ENCODE measurements at regions not wholly inside any gene's neighbourhood (a gene's known extent, or its start where the extent isn't known, plus 50 kb on each side); places are given as distances from the start of the nearest gene placed in this dataset.
A peak's percentile ranks its signal among the peaks of the same experiment; 100 is the strongest.
"Not testable (repeated sequence)": the region's sequence is repeated elsewhere in the genome, so short reads cannot be mapped to it uniquely, and the experiment has no call there.

DNA sequence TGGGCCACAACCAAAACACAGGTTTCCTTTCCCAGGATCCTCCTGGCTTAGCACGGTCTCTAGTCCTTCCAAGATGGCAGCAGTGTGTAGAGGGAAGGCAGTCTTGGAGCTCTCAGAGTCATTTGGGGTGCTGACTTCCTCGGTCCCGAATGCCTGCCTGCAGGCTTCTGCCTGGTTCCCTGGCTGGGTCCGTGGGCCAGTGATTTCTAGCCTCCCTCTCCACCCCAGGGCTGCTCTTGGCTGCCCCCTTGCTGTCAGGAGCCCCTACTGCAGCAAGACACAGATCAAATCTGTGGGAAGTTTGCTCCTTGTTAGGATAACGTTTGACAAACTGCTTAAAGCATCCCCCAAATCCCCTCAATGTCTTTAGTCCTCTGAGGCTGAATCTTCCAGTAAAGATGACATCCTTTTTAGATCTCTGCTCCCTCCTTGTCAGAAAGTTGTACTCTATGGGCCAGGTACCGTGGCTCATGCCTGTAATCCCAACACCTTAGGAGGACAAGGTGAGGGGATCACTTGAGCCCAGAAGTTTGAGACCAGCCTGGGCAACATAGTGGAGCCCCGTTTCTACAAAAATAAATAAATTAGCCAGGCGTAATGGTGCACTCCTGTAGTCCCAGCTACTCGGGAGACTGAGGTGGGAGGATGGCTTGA is 272.5 kb downstream of the RRAGC start:
- Mint-ChIP-seq H3K36me3 (ENCODE audit: unreplicated experiment) (no peaks in the 10 kb centered on the region), H3K4me1 (ENCODE audit: unreplicated experiment) (peaks cover 54% of the 10 kb centered on the region), H3K27ac (ENCODE audit: unreplicated experiment) (no peak overlapping the region), H3K9me3 (ENCODE audit: unreplicated experiment) (no peaks in the 10 kb centered on the region), H3K4me3 (ENCODE audit: unreplicated experiment) (no peak overlapping the region), H3K27me3 (ENCODE audit: unreplicated experiment) (no peaks in the 10 kb centered on the region)
- TF ChIP-seq, protein P1, sequence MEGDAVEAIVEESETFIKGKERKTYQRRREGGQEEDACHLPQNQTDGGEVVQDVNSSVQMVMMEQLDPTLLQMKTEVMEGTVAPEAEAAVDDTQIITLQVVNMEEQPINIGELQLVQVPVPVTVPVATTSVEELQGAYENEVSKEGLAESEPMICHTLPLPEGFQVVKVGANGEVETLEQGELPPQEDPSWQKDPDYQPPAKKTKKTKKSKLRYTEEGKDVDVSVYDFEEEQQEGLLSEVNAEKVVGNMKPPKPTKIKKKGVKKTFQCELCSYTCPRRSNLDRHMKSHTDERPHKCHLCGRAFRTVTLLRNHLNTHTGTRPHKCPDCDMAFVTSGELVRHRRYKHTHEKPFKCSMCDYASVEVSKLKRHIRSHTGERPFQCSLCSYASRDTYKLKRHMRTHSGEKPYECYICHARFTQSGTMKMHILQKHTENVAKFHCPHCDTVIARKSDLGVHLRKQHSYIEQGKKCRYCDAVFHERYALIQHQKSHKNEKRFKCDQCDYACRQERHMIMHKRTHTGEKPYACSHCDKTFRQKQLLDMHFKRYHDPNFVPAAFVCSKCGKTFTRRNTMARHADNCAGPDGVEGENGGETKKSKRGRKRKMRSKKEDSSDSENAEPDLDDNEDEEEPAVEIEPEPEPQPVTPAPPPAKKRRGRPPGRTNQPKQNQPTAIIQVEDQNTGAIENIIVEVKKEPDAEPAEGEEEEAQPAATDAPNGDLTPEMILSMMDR (IDR thresholded peaks at IDR 0.05), result peak; percentile 66
- DNase-seq (ENCODE audit: extremely low spot score, unreplicated experiment), result no peak

DNA sequence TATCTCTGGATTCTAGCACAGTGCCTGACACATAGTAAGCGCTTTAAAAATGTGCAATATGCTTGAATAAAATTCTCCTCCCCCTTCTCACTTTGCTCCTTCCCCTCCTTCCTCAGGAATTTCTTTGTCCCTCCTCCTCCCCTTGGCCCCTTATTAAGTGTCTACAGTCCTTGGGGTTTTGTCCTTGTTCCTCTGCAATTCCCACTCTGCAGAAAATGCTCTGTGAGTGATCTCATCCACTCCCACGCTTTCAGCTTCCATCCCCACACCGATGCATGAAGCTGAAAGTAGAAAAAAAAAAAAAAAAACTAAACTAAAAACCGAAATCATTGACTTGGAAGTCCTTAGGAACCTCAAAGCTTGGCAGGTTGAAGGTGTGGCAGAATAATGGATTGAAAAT is 273.6 kb downstream of the RRAGC start:
- no peaks in the 10 kb centered on the region for H3K27me3 Mint-ChIP-seq (ENCODE audit: unreplicated experiment)
- H3K27ac Mint-ChIP-seq (ENCODE audit: unreplicated experiment), result peak overlapping the region; percentile 71
- H3K4me1 Mint-ChIP-seq (ENCODE audit: unreplicated experiment), result peaks cover 63% of the 10 kb centered on the region

GRCh38 chr1:38585460-38585859 is 274.1 kb downstream of the RRAGC start:
- peaks cover 67% of the 10 kb centered on the region for H3K4me1 Mint-ChIP-seq (ENCODE audit: unreplicated experiment)

More for the DNA sequence above, 273.6 kb downstream of the RRAGC start:
- TF ChIP-seq, protein P1 (IDR thresholded peaks at IDR 0.05), result no peak
- H3K9me3 Mint-ChIP-seq (ENCODE audit: unreplicated experiment), result no peaks in the 10 kb centered on the region
- no peak for DNase-seq (ENCODE audit: extremely low spot score, unreplicated experiment)
- no peak overlapping the region for H3K4me3 Mint-ChIP-seq (ENCODE audit: unreplicated experiment)
- H3K36me3 Mint-ChIP-seq (ENCODE audit: unreplicated experiment), result no peaks in the 10 kb centered on the region

GRCh38 chr1:38584448-38585355 is 274.9 kb downstream of the RRAGC start:
- H3K4me3 Mint-ChIP-seq (ENCODE audit: unreplicated experiment), result no peak overlapping the region
- peaks cover 6% of the 10 kb centered on the region for H3K27me3 Mint-ChIP-seq (ENCODE audit: unreplicated experiment)
- no peak for DNase-seq (ENCODE audit: extremely low spot score, unreplicated experiment)
- H3K36me3 Mint-ChIP-seq (ENCODE audit: unreplicated experiment), result no peaks in the 10 kb centered on the region
- TF ChIP-seq, protein P1 (IDR thresholded peaks at IDR 0.05), result no peak
- H3K4me1 Mint-ChIP-seq (ENCODE audit: unreplicated experiment), result peaks cover 65% of the 10 kb centered on the region
- no peaks in the 10 kb centered on the region for H3K9me3 Mint-ChIP-seq (ENCODE audit: unreplicated experiment)
- peak overlapping the region; percentile 71 for H3K27ac Mint-ChIP-seq (ENCODE audit: unreplicated experiment)

More at GRCh38 chr1:38585460-38585859, 274.1 kb downstream of the RRAGC start:
- TF ChIP-seq, protein P1 (IDR thresholded peaks at IDR 0.05), result no peak
- no peaks in the 10 kb centered on the region for H3K9me3 Mint-ChIP-seq (ENCODE audit: unreplicated experiment)
- no peak for DNase-seq (ENCODE audit: extremely low spot score, unreplicated experiment)
- no peaks in the 10 kb centered on the region for H3K36me3 Mint-ChIP-seq (ENCODE audit: unreplicated experiment)
- H3K4me3 Mint-ChIP-seq (ENCODE audit: unreplicated experiment), result no peak overlapping the region
- H3K27ac Mint-ChIP-seq (ENCODE audit: unreplicated experiment), result peak overlapping the region; percentile 71
- H3K27me3 Mint-ChIP-seq (ENCODE audit: unreplicated experiment), result no peaks in the 10 kb centered on the region

- not testable (repeated sequence) for H3K27ac Mint-ChIP-seq (ENCODE audit: unreplicated experiment)
Observed at GRCh38 chr1:38583287-38583686, 276.3 kb downstream of the RRAGC start.

More at GRCh38 chr1:38583287-38583686, 276.3 kb downstream of the RRAGC start:
- not testable (repeated sequence) for H3K36me3 Mint-ChIP-seq (ENCODE audit: unreplicated experiment); H3K9me3 Mint-ChIP-seq (ENCODE audit: unreplicated experiment); H3K4me3 Mint-ChIP-seq (ENCODE audit: unreplicated experiment); DNase-seq (ENCODE audit: extremely low spot score, unreplicated experiment)
- peaks cover 54% of the 10 kb centered on the region for H3K4me1 Mint-ChIP-seq (ENCODE audit: unreplicated experiment)
- H3K27me3 Mint-ChIP-seq (ENCODE audit: unreplicated experiment), result peaks cover 11% of the 10 kb centered on the region

Measured in osteocyte (in vitro differentiated cells).